ENCODE measurements at regions not wholly inside any gene's neighbourhood (a gene's known extent, or its start where the extent isn't known, plus 50 kb on each side); places are given as distances from the start of the nearest gene placed in this dataset.

DNA sequence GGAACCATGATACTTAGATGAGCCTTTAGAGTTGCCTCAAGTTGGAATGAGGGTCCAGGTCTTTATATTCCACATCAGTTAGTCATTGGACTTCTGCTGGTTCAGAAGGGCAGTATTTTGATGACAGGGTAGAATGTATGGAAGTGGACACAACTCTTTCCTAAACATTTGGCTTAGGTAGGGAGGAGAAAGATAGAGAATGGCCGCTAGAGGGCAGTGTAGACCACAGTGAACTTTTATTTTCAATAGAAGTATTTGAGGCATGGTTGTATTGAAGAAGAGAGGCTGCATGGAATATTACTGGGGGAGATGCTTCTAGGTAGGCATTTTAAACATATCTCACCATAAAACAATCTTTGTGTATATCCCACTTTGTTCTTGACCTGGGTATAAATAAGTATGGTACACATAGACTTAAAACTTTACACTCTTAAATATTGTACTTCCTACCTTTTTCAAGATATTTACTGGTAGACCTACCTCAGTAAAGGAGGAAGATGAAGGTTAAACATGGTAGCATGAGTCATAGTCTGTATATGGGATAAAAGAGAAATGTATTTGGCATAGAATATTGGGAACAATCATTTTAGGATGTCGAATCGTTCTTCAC is 497.6 kb upstream of the FAM98A start:
- H3K9me3 Mint-ChIP-seq: no peaks in the 10 kb centered on the region
- TF ChIP-seq, protein P1, sequence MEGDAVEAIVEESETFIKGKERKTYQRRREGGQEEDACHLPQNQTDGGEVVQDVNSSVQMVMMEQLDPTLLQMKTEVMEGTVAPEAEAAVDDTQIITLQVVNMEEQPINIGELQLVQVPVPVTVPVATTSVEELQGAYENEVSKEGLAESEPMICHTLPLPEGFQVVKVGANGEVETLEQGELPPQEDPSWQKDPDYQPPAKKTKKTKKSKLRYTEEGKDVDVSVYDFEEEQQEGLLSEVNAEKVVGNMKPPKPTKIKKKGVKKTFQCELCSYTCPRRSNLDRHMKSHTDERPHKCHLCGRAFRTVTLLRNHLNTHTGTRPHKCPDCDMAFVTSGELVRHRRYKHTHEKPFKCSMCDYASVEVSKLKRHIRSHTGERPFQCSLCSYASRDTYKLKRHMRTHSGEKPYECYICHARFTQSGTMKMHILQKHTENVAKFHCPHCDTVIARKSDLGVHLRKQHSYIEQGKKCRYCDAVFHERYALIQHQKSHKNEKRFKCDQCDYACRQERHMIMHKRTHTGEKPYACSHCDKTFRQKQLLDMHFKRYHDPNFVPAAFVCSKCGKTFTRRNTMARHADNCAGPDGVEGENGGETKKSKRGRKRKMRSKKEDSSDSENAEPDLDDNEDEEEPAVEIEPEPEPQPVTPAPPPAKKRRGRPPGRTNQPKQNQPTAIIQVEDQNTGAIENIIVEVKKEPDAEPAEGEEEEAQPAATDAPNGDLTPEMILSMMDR (IDR thresholded peaks at IDR 0.05): peak; percentile 82
- no peak overlapping the region for H3K27ac Mint-ChIP-seq
- H3K27me3 Mint-ChIP-seq (ENCODE audit: low read depth, poor library complexity): peaks cover 6% of the 10 kb centered on the region
- H3K36me3 Mint-ChIP-seq (ENCODE audit: low read depth): no peaks in the 10 kb centered on the region
- H3K4me3 Mint-ChIP-seq: no peak overlapping the region
- peak; percentile 70 for DNase-seq
- peaks cover 6% of the 10 kb centered on the region for H3K4me1 Mint-ChIP-seq

DNA sequence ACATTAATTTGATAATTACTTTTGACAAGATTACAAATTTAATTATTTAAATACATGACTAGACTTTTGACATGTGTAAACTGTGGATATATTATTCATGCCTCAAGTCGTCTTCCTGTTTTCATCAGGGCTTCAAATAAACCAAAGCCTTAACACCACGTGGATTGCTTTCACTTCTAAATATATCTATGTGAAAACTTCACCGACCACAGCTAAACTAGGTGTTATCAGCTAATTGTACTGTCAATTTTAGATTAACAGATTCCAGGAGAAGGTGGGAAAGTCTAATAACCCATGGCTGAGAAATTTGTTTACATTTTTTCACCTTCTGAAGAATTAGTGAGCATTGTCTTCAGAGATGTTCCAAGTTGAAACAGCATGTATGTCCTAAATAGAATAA is 494.7 kb upstream of the FAM98A start:
- no peaks in the 10 kb centered on the region for H3K9me3 Mint-ChIP-seq
- no peak for DNase-seq
- H3K27me3 Mint-ChIP-seq (ENCODE audit: low read depth, poor library complexity): peaks cover 7% of the 10 kb centered on the region
- no peak overlapping the region for H3K27ac Mint-ChIP-seq
- TF ChIP-seq, protein P1 (IDR thresholded peaks at IDR 0.05): no peak
- H3K4me3 Mint-ChIP-seq: no peak overlapping the region
- H3K4me1 Mint-ChIP-seq: peaks cover 6% of the 10 kb centered on the region
- H3K36me3 Mint-ChIP-seq (ENCODE audit: low read depth): no peaks in the 10 kb centered on the region

DNA sequence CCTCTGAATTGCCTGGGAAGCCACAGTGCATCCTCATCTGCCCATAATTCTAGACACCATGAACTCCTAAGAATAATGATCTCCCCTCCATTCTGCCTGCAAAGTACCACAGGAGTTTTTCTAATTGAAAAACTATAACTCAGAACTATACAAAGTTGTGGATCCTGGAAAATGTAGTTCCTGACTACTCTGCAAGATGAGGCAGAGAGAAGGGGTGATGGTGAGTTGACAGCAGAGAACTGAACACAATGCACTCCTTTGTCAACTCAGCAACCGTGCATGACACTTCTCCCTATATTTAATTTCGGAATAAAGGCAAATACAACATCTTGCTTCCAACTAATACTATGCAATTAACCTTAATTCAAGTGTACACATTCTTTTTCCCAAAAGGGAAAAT is 471.1 kb upstream of the FAM98A start:
- H3K4me3 Mint-ChIP-seq: no peak overlapping the region

DNA sequence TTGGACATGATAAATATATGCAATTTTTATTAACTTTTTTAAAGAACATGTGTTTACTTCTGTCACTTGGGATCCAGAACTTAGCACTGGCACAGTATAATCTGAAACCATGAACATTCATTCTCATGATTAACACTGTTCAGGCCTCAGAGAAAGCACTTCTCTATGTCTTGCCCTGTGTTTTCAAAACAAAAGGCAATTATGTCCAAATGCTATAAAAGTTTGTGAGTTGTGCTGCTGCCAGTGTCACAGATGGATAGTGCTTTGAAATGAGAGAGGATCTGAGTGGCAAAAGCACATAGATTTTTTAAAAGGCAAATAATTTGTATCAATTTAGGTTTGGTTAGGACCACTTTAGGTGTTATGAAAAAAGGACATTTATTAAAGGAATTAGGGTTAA is 470.5 kb upstream of the FAM98A start:
- Mint-ChIP-seq H3K4me3 (no peak overlapping the region), H3K36me3 (ENCODE audit: low read depth) (no peaks in the 10 kb centered on the region), H3K9me3 (peaks cover 9% of the 10 kb centered on the region), H3K27me3 (ENCODE audit: low read depth, poor library complexity) (no peaks in the 10 kb centered on the region), H3K4me1 (no peaks in the 10 kb centered on the region), H3K27ac (no peak overlapping the region)
- TF ChIP-seq, protein P1 (IDR thresholded peaks at IDR 0.05): no peak
- no peak for DNase-seq

More for the DNA sequence above, 471.1 kb upstream of the FAM98A start:
- peaks cover 9% of the 10 kb centered on the region for H3K9me3 Mint-ChIP-seq
- H3K36me3 Mint-ChIP-seq (ENCODE audit: low read depth): no peaks in the 10 kb centered on the region
- no peaks in the 10 kb centered on the region for H3K4me1 Mint-ChIP-seq
- no peaks in the 10 kb centered on the region for H3K27me3 Mint-ChIP-seq (ENCODE audit: low read depth, poor library complexity)
- no peak for DNase-seq
- H3K27ac Mint-ChIP-seq: no peak overlapping the region
- TF ChIP-seq, protein P1 (IDR thresholded peaks at IDR 0.05): no peak

DNA sequence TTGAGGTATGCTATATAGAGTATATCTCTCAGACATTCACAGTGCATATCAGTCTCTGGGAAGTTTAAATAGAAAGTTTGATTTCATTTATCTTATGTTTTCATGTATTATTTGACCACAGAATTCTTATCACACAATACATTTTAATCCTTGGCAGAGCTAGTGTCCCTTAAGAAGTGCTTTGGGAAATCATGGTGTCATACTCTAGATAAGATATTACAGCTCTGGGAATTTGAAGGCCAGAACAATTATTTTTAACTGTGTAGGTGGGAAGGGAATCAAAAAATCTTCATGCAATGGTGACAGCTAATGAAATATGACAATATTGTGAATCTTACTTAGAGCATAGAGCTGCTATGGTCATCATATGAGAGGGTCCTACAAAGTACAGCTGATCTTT is 451.3 kb upstream of the FAM98A start:
- no peaks in the 10 kb centered on the region for H3K4me1 Mint-ChIP-seq
- no peaks in the 10 kb centered on the region for H3K9me3 Mint-ChIP-seq
- H3K27me3 Mint-ChIP-seq (ENCODE audit: low read depth, poor library complexity): no peaks in the 10 kb centered on the region
- no peak for DNase-seq
- H3K36me3 Mint-ChIP-seq (ENCODE audit: low read depth): no peaks in the 10 kb centered on the region
- H3K4me3 Mint-ChIP-seq: no peak overlapping the region
- no peak overlapping the region for H3K27ac Mint-ChIP-seq
- TF ChIP-seq, protein P1 (IDR thresholded peaks at IDR 0.05): no peak

DNA sequence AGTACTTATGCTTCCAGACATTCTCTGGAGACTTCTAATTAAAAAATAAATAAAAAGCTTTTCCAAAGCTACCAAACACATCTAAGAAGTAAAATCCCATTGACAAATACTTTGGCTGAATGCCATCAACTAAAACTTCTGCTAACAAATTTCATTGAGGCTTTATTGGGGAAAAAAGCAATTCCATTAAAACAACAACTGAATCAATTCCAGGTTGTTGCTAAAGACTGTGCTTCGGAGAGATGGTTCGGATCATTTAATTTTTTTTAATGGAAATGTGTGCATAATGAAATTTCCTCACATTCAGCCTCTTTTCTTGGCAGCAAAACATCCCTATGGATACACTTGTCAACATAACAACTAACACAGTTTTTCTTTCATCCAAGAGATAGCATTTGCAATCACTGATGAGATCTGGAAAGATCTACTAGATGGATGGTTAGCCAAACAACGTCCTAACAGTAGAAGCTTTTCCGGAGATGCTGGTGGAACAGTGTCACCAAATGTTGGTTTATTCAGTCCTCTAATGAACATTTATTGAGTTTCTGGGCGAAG is 446.1 kb upstream of the FAM98A start:
- Mint-ChIP-seq H3K4me1 (no peaks in the 10 kb centered on the region), H3K4me3 (no peak overlapping the region), H3K27ac (no peak overlapping the region), H3K36me3 (ENCODE audit: low read depth) (no peaks in the 10 kb centered on the region), H3K27me3 (ENCODE audit: low read depth, poor library complexity) (peaks cover 3% of the 10 kb centered on the region), H3K9me3 (peaks cover 10% of the 10 kb centered on the region)
- DNase-seq: no peak
- TF ChIP-seq, protein P1 (IDR thresholded peaks at IDR 0.05): no peak

Data from nephron progenitor cell (in vitro differentiated cells).